ENCODE measurements at regions not wholly inside any gene's neighbourhood (a gene's known extent, or its start where the extent isn't known, plus 50 kb on each side); places are given as distances from the start of the nearest gene placed in this dataset.

DNA sequence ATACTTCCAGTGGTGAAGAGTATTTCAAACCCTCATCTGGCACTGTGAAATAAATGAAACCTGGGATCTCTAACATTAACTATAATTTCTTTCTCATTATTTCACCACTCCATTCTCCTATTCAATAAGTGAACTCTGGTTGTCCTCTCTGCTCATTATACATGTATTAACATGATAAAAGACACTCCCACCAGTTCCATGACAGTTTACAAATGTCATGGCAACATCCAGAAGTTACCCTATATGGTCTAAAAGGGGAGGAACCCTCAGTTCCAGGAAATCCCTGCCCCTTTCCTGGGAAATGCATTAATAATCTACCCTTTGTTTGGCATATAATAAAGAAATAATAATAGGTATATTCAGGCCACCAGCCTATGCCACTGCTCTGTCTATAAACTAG, 62.7 kb upstream of the BRINP3 start:
- Histone ChIP-seq H3K9ac (ENCODE audit: insufficient read length, low read depth) (no peak overlapping the region), H3K4me3 (ENCODE audit: insufficient read length, low read depth) (no peak overlapping the region), H3K36me3 (ENCODE audit: insufficient read depth, insufficient read length, low read length) (no peaks in the 10 kb centered on the region), H3K4me1 (ENCODE audit: insufficient read depth, insufficient read length) (no peaks in the 10 kb centered on the region), H3K27me3 (ENCODE audit: insufficient read depth, insufficient read length) (no peaks in the 10 kb centered on the region), H3K9me3 (ENCODE audit: insufficient read depth, low read length) (no peaks in the 10 kb centered on the region)
- DNase-seq (ENCODE audit: low read depth, low spot score) = no peak
- TF ChIP-seq SUZ12 (IDR thresholded peaks at IDR 0.05; ENCODE audit: extremely low read depth, insufficient read depth, insufficient read length) = no peak

DNA sequence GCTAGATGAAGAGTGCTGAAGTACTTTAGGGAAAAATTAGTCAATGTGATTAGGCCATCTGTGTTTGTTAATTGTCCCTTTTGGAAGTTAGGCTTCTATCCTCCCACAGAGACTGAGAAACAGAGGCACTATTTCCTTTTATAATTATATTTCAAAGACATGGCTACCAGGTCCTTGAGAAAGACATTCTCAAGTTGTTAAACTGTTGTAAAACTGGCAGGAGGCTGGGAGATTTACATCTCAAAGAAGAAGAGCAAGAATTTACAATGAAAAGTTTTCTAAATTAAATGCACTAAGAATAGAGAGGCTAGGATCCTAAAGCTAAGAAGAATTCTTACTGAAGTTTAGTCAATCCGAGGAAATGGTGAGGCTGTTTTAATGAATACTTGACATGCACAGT, 74.0 kb upstream of the BRINP3 start:
- TF ChIP-seq YY1 (IDR thresholded peaks at IDR 0.05; ENCODE audit: insufficient read depth, insufficient read length) (no peak), SUZ12 (IDR thresholded peaks at IDR 0.05; ENCODE audit: extremely low read depth, insufficient read depth, insufficient read length) (no peak), ZNF274 (IDR thresholded peaks at IDR 0.05; ENCODE audit: low read depth, low read length) (no peak)
- Histone ChIP-seq H3K27me3 (ENCODE audit: insufficient read depth, insufficient read length) (no peaks in the 10 kb centered on the region), H3K4me3 (ENCODE audit: insufficient read length, low read depth) (no peak overlapping the region)

DNA sequence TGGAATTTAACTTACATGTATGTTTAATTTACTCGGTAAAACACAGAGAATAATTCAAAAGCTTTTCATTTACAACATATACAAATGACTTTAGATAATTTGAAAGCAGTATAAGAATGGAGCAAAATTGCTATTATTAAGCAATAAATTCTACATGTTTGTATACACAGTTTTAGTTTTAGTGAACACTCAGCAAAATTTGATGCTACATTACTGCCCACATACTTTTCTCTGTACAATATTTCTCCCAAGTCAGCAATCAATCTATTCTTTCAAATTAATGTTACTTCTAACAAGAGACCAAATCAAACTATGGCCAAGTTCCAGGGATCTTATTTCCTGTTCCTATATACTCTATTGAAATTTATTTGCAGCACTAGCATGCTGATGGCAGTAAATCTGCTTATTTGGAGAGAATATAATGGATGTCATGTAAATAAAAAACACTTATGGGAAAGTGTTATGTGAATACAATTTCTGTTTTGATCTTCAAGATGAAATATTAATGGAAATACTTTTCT, 82.6 kb upstream of the BRINP3 start:
- H3K9me3 ChIP-seq (ENCODE audit: insufficient read depth, low read length) = no peaks in the 10 kb centered on the region
- H3K4me1 ChIP-seq (ENCODE audit: insufficient read depth, insufficient read length) = no peaks in the 10 kb centered on the region
- no peak overlapping the region for H3K9ac ChIP-seq (ENCODE audit: insufficient read length, low read depth)
- no peaks in the 10 kb centered on the region for H3K27me3 ChIP-seq (ENCODE audit: insufficient read depth, insufficient read length)
- H3K36me3 ChIP-seq (ENCODE audit: insufficient read depth, insufficient read length, low read length) = no peaks in the 10 kb centered on the region
- DNase-seq (ENCODE audit: low read depth, low spot score) = no peak
- H3K4me3 ChIP-seq (ENCODE audit: insufficient read length, low read depth) = no peak overlapping the region
- TF ChIP-seq YY1 (IDR thresholded peaks at IDR 0.05; ENCODE audit: insufficient read depth, insufficient read length) = no peak
- no peak for TF ChIP-seq ZNF274 (IDR thresholded peaks at IDR 0.05; ENCODE audit: low read depth, low read length)

More for the DNA sequence above, 74.0 kb upstream of the BRINP3 start:
- Histone ChIP-seq H3K4me1 (ENCODE audit: insufficient read depth, insufficient read length) (peaks cover 2% of the 10 kb centered on the region), H3K9me3 (ENCODE audit: insufficient read depth, low read length) (no peaks in the 10 kb centered on the region), H3K9ac (ENCODE audit: insufficient read length, low read depth) (no peak overlapping the region), H3K36me3 (ENCODE audit: insufficient read depth, insufficient read length, low read length) (no peaks in the 10 kb centered on the region)
- peak; percentile 11 for DNase-seq (ENCODE audit: low read depth, low spot score)

DNA sequence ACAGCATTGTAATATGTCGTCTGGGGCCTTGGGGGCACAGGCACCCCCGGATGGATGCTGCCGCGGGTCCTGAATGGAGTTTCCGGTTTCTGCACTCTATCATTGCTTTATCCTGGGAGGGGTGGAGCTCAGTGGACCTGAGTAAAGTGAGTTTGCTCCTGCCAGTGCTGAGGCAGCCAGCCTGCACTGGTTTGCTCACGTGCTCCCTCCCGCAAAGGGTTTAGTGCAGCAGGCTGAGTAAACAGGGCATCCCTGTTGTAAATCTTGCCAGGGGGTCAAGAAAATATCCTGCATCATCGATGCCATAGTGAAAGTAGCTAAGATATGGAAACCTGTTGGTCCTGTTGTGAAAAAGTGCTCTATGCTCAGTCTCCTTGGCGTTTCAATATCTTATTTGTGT, 85.6 kb upstream of the BRINP3 start:
- no peaks in the 10 kb centered on the region for H3K4me1 ChIP-seq (ENCODE audit: insufficient read depth, insufficient read length)
- TF ChIP-seq YY1 (IDR thresholded peaks at IDR 0.05; ENCODE audit: insufficient read depth, insufficient read length) (no peak), ZNF274 (IDR thresholded peaks at IDR 0.05; ENCODE audit: low read depth, low read length) (no peak), SUZ12 (IDR thresholded peaks at IDR 0.05; ENCODE audit: extremely low read depth, insufficient read depth, insufficient read length) (no peak)

DNA sequence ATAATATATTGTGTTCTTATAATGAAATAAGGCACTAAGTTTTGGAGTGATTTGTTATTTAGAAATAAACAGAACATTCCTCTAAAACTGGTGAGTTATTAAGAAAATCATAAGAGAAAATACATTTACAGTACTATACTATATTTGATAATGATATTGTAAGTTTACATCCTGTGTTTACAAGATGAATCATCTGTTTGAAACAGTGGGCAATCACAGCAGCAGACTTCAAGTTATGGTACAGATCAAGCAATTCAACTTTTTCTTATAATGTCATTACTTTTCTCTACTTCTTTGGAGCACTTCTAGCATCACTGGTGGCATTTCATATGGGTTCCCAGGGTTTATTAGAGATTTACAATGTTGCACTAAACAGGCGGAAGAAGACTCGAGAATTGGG, 86.5 kb upstream of the BRINP3 start:
- no peak for DNase-seq (ENCODE audit: low read depth, low spot score)
- TF ChIP-seq YY1 (IDR thresholded peaks at IDR 0.05; ENCODE audit: insufficient read depth, insufficient read length) (no peak), ZNF274 (IDR thresholded peaks at IDR 0.05; ENCODE audit: low read depth, low read length) (no peak), SUZ12 (IDR thresholded peaks at IDR 0.05; ENCODE audit: extremely low read depth, insufficient read depth, insufficient read length) (no peak)
- Histone ChIP-seq H3K36me3 (ENCODE audit: insufficient read depth, insufficient read length, low read length) (no peaks in the 10 kb centered on the region), H3K9ac (ENCODE audit: insufficient read length, low read depth) (no peak overlapping the region), H3K9me3 (ENCODE audit: insufficient read depth, low read length) (no peaks in the 10 kb centered on the region), H3K27me3 (ENCODE audit: insufficient read depth, insufficient read length) (no peaks in the 10 kb centered on the region), H3K4me1 (ENCODE audit: insufficient read depth, insufficient read length) (no peaks in the 10 kb centered on the region), H3K4me3 (ENCODE audit: insufficient read length, low read depth) (no peak overlapping the region)

More for the DNA sequence above, 85.6 kb upstream of the BRINP3 start:
- no peak for DNase-seq (ENCODE audit: low read depth, low spot score)
- no peaks in the 10 kb centered on the region for H3K27me3 ChIP-seq (ENCODE audit: insufficient read depth, insufficient read length)
- H3K9ac ChIP-seq (ENCODE audit: insufficient read length, low read depth) = no peak overlapping the region
- H3K36me3 ChIP-seq (ENCODE audit: insufficient read depth, insufficient read length, low read length) = no peaks in the 10 kb centered on the region
- H3K4me3 ChIP-seq (ENCODE audit: insufficient read length, low read depth) = no peak overlapping the region
- H3K9me3 ChIP-seq (ENCODE audit: insufficient read depth, low read length) = no peaks in the 10 kb centered on the region

DNA sequence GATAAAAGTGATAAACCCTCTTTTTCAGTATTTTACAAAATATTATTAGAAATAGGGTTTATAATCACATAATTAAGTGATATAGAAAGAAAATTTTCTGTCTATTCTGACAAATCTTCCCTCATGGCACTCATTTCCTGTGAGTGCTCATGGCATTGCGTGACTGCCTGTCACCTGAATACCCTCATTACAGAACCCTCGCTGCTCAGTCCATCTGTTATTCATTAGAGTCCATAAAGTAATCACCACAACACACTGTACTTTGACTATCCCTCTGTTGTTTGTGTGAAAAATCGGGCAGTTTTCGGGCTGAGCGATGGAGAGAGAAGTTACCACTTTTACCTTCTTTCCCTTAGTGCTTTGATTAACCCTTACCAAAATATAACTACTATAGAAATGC, 100.4 kb upstream of the BRINP3 start:
- Histone ChIP-seq H3K27me3 (ENCODE audit: insufficient read depth, insufficient read length) (no peaks in the 10 kb centered on the region), H3K4me1 (ENCODE audit: insufficient read depth, insufficient read length) (no peaks in the 10 kb centered on the region), H3K9me3 (ENCODE audit: insufficient read depth, low read length) (no peaks in the 10 kb centered on the region), H3K4me3 (ENCODE audit: insufficient read length, low read depth) (no peak overlapping the region), H3K9ac (ENCODE audit: insufficient read length, low read depth) (no peak overlapping the region), H3K36me3 (ENCODE audit: insufficient read depth, insufficient read length, low read length) (no peaks in the 10 kb centered on the region)
- no peak for DNase-seq (ENCODE audit: low read depth, low spot score)
- TF ChIP-seq ZNF274 (IDR thresholded peaks at IDR 0.05; ENCODE audit: low read depth, low read length) (no peak), SUZ12 (IDR thresholded peaks at IDR 0.05; ENCODE audit: extremely low read depth, insufficient read depth, insufficient read length) (no peak), YY1 (IDR thresholded peaks at IDR 0.05; ENCODE audit: insufficient read depth, insufficient read length) (no peak)

DNA sequence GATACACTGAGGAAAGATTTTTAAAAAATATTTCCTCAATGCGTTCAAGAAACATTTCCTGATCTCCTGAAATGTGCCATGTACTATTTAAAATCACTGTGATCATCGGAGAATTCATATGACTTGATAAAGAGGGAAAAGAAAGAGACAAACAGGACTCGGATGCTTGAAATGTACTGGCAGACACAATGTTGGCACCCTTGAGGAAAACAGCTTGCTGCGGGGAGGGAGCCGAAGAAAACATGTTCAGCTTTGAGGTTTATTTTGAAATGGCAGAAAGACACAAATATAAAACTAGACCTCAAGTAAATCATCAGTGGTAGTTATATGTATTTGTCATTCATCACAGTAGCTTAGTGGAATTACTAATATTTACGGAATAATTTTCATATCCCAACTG, 100.9 kb upstream of the BRINP3 start:
- H3K4me3 ChIP-seq (ENCODE audit: insufficient read length, low read depth) = no peak overlapping the region

More for the DNA sequence above, 100.9 kb upstream of the BRINP3 start:
- no peak for TF ChIP-seq ZNF274 (IDR thresholded peaks at IDR 0.05; ENCODE audit: low read depth, low read length)
- no peak for TF ChIP-seq YY1 (IDR thresholded peaks at IDR 0.05; ENCODE audit: insufficient read depth, insufficient read length)
- no peak for TF ChIP-seq SUZ12 (IDR thresholded peaks at IDR 0.05; ENCODE audit: extremely low read depth, insufficient read depth, insufficient read length)
- H3K27me3 ChIP-seq (ENCODE audit: insufficient read depth, insufficient read length) = no peaks in the 10 kb centered on the region
- H3K9me3 ChIP-seq (ENCODE audit: insufficient read depth, low read length) = no peaks in the 10 kb centered on the region
- no peak overlapping the region for H3K9ac ChIP-seq (ENCODE audit: insufficient read length, low read depth)
- H3K36me3 ChIP-seq (ENCODE audit: insufficient read depth, insufficient read length, low read length) = no peaks in the 10 kb centered on the region
- no peak for DNase-seq (ENCODE audit: low read depth, low spot score)
- no peaks in the 10 kb centered on the region for H3K4me1 ChIP-seq (ENCODE audit: insufficient read depth, insufficient read length)

All from NT2/D1 (cell line).